ENCODE measurements at regions not wholly inside any gene's neighbourhood (a gene's known extent, or its start where the extent isn't known, plus 50 kb on each side); places are given as distances from the start of the nearest gene placed in this dataset.

DNA sequence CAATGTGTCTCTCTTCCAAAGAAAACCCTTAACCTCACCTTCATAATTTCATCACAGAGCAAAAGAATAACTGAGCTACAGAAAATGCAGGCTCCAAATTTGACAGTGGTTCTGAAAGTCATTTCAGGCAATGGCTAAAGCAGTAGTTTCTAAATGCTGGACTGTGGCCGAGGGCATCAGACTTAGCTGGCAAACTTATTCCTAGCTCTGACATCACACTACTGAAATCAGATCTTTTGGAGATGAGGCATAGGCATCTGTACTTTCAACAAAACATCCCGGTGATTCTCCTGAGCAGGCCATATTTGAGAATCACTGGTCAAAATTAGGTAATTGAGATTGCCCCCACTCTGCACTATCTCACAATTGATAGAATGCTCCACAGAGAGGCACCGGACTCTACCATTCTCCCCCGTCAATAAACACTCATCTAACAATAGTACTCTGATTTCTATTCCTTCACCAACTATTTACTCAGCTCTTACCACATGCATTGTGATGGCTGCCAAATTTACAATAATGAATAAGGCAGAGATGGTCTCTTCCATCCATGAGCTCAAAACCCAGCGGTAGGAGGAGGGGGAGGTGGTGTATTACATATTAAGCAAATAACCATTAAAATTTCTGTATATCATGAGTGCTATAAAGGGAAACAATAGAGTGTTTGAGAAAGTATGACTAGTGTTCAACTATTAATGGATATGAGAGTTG is 57.3 kb upstream of the SPRED1 start:
- TF ChIP-seq CTCF (IDR thresholded peaks at IDR 0.05) (no peak), BHLHE40 (IDR thresholded peaks at IDR 0.05; ENCODE audit: low read depth, low read length) (no peak), POLR2A (IDR thresholded peaks at IDR 0.05; ENCODE audit: low read length) (no peak), REST (IDR thresholded peaks at IDR 0.05) (no peak), JUN (IDR thresholded peaks at IDR 0.05) (no peak), ZSCAN20 (CRISPR knock-in tag; IDR thresholded peaks at IDR 0.05) (no peak), RCOR1 (IDR thresholded peaks at IDR 0.05; ENCODE audit: low read depth, low read length) (no peak), EP300 (IDR thresholded peaks at IDR 0.05) (no peak), ESRRA (IDR thresholded peaks at IDR 0.05; ENCODE audit: borderline replicate concordance, low read length) (no peak)
- TF ChIP-seq, protein P1, sequence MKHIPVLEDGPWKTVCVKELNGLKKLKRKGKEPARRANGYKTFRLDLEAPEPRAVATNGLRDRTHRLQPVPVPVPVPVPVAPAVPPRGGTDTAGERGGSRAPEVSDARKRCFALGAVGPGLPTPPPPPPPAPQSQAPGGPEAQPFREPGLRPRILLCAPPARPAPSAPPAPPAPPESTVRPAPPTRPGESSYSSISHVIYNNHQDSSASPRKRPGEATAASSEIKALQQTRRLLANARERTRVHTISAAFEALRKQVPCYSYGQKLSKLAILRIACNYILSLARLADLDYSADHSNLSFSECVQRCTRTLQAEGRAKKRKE (CRISPR knock-in tag; IDR thresholded peaks at IDR 0.05; ENCODE audit: low read depth), result no peak
